H9 (cell line): ENCODE measurements at regions not wholly inside any gene's neighbourhood (a gene's known extent, or its start where the extent isn't known, plus 50 kb on each side); places are given as distances from the start of the nearest gene placed in this dataset.

Experiments
- DNase-seq: peaks from one replicate; pipeline ENCODE4 v3.0.0-alpha.2; 2017
- H2AFZ ChIP-seq: one replicate; pipeline ENCODE4 v1.6.1; 2013; ENCODE audit warnings: mild to moderate bottlenecking, low read length, control low read depth, moderate library complexity
- H2AK5ac ChIP-seq: 2 replicates; pipeline ENCODE4 v1.6.1; 2013; ENCODE audit warnings: low read length, control low read depth, mixed read lengths; ENCODE audit not compliant: insufficient read length
- H2BK120ac ChIP-seq: one replicate; pipeline ENCODE4 v1.6.1; 2013; ENCODE audit warnings: low read depth, mild to moderate bottlenecking, low read length, control low read depth, inconsistent platforms; ENCODE audit not compliant: poor library complexity, severe bottlenecking
- H2BK12ac ChIP-seq: 2 replicates; pipeline ENCODE4 v1.6.1; 2013; ENCODE audit warnings: low read length, control low read depth, mixed read lengths, low read depth; ENCODE audit not compliant: insufficient read length
- H2BK15ac ChIP-seq: 2 replicates; pipeline ENCODE4 v1.6.1; 2013; ENCODE audit warnings: low read depth, low read length, control low read depth
- H2BK20ac ChIP-seq: one replicate; pipeline ENCODE4 v1.6.1; 2013; ENCODE audit warnings: low read depth, mild to moderate bottlenecking, low read length, control low read depth, inconsistent platforms; ENCODE audit not compliant: poor library complexity, severe bottlenecking
- H2BK5ac ChIP-seq: 2 replicates; pipeline ENCODE4 v1.6.1; 2013; ENCODE audit warnings: low read length, control low read depth, mixed read lengths; ENCODE audit not compliant: insufficient read length
- H3K14ac ChIP-seq: 2 replicates; pipeline ENCODE4 v1.6.1; 2013; ENCODE audit warnings: low read length, control low read depth; ENCODE audit not compliant: insufficient read depth
- H3K18ac ChIP-seq: 2 replicates; pipeline ENCODE4 v1.6.1; 2013; ENCODE audit warnings: low read depth, mild to moderate bottlenecking, mixed read lengths, low read length, control low read depth; ENCODE audit not compliant: insufficient read length
- H3K23ac ChIP-seq: 2 replicates; pipeline ENCODE4 v1.6.1; 2013; ENCODE audit warnings: low read length, control low read depth, mixed read lengths, low read depth; ENCODE audit not compliant: insufficient read length
- H3K23me2 ChIP-seq: 2 replicates; pipeline ENCODE4 v1.6.1; 2013; ENCODE audit warnings: low read depth, mild to moderate bottlenecking, mixed read lengths, low read length, control low read depth; ENCODE audit not compliant: insufficient read length, poor library complexity, severe bottlenecking
- H3K27ac ChIP-seq: 2 replicates; pipeline ENCODE4 v1.5.1; 2013; ENCODE audit warnings: low read length, control low read depth, mixed read lengths, low read depth; ENCODE audit not compliant: insufficient read length
- H3K27me3 ChIP-seq: 2 replicates; pipeline ENCODE4 v1.6.1; 2013; ENCODE audit warnings: low read length, control low read depth, inconsistent platforms; ENCODE audit not compliant: insufficient read depth
- H3K4ac ChIP-seq: 2 replicates; pipeline ENCODE4 v1.6.1; 2013; ENCODE audit warnings: low read depth, mild to moderate bottlenecking, control low read depth, inconsistent platforms, low read length, moderate library complexity
- H3K4me1 ChIP-seq: 2 replicates; pipeline ENCODE4 v1.6.1; 2013; ENCODE audit warnings: low read length, control low read depth, inconsistent platforms; ENCODE audit not compliant: insufficient read depth
- H3K4me2 ChIP-seq: 2 replicates; pipeline ENCODE4 v1.6.1; 2013; ENCODE audit warnings: low read length, control low read depth, mixed read lengths; ENCODE audit not compliant: insufficient read length, insufficient read depth
- H3K56ac ChIP-seq: 2 replicates; pipeline ENCODE4 v1.6.1; 2013; ENCODE audit warnings: low read depth, mild to moderate bottlenecking, mixed read lengths, low read length, control low read depth; ENCODE audit not compliant: insufficient read length
- H3K79me1 ChIP-seq: 2 replicates; pipeline ENCODE4 v1.6.1; 2013; ENCODE audit warnings: low read depth, mild to moderate bottlenecking, moderate library complexity, low read length, control low read depth, inconsistent platforms; ENCODE audit not compliant: insufficient read depth, poor library complexity, severe bottlenecking
- H3K79me2 ChIP-seq: 2 replicates; pipeline ENCODE4 v1.6.1; 2013; ENCODE audit warnings: low read length, control low read depth, inconsistent platforms; ENCODE audit not compliant: insufficient read depth
- H3K9ac ChIP-seq: 2 replicates; pipeline ENCODE4 v1.6.1; 2013; ENCODE audit warnings: low read length, control low read depth, mixed read lengths; ENCODE audit not compliant: insufficient read length; ENCODE audit errors: extremely low read depth
- H3K9me3 ChIP-seq: one replicate; pipeline ENCODE4 v1.6.1; 2013; ENCODE audit warnings: low read depth, low read length, inconsistent platforms; ENCODE audit not compliant: control insufficient read depth
- H3T11ph ChIP-seq: one replicate; pipeline ENCODE4 v1.6.1; 2013; ENCODE audit warnings: mild to moderate bottlenecking, low read length, control low read depth, inconsistent platforms
- H4K20me1 ChIP-seq: one replicate; pipeline ENCODE4 v1.6.1; 2013; ENCODE audit not compliant: control insufficient read depth, insufficient read length, insufficient read depth
- H4K5ac ChIP-seq: 2 replicates; pipeline ENCODE4 v1.6.1; 2013; ENCODE audit warnings: low read depth, mild to moderate bottlenecking, mixed read lengths, low read length, control low read depth; ENCODE audit not compliant: insufficient read length
- H4K8ac ChIP-seq: replicated peaks from 2 replicates; pipeline ENCODE4 v1.6.1; 2013; ENCODE audit warnings: low read length, control low read depth, mixed read lengths, low read depth; ENCODE audit not compliant: insufficient read length
- H4K91ac ChIP-seq: 2 replicates; pipeline ENCODE4 v1.6.1; 2013; ENCODE audit warnings: low read depth, mild to moderate bottlenecking, moderate library complexity, mixed read lengths, low read length, control low read depth; ENCODE audit not compliant: insufficient read length
- H3K27ac Mint-ChIP-seq, 3 experiments: 2 replicates in 2 of 3; 3 replicates in 1 of 3; pipeline ENCODE4 v1.8.0; 2020 to 2021; ENCODE audit warnings: mixed read lengths in 3 of 3, mild to moderate bottlenecking in 1 of 3, moderate library complexity in 1 of 3
- H3K27me3 Mint-ChIP-seq: 2 replicates; pipeline ENCODE4 v1.8.0; 2021; ENCODE audit warnings: low read depth, mild to moderate bottlenecking, moderate library complexity, mixed read lengths
- H3K36me3 Mint-ChIP-seq, 3 experiments: 2 replicates in 2 of 3; 3 replicates in 1 of 3; pipeline ENCODE4 v1.8.0; 2020 to 2021; ENCODE audit warnings: low read depth in 3 of 3, mixed read lengths in 3 of 3; ENCODE audit not compliant: insufficient read depth in 1 of 3
- H3K4me1 Mint-ChIP-seq, 2 experiments: 2 replicates each; pipeline ENCODE4 v1.8.0; 2020; ENCODE audit warnings: mixed read lengths in 2 of 2
- H3K4me3 Mint-ChIP-seq, 2 experiments: 2 replicates in 1 of 2; 3 replicates in 1 of 2; pipeline ENCODE4 v1.8.0; 2020 to 2021; ENCODE audit warnings: mild to moderate bottlenecking in 2 of 2, mixed read lengths in 2 of 2, moderate library complexity in 1 of 2
- H3K9me3 Mint-ChIP-seq, 2 experiments: 2 replicates in 1 of 2; 3 replicates in 1 of 2; pipeline ENCODE4 v1.8.0; 2020; ENCODE audit warnings: mild to moderate bottlenecking in 2 of 2, mixed read lengths in 2 of 2, moderate library complexity in 1 of 2
- CTCF ChIP-seq: fragments of 200-600 bp; sonication (generic); conservative IDR thresholded peaks from 3 replicates; pipeline ENCODE4 v1.8.0; 2021; ENCODE audit warnings: antibody characterized with exemption, mild to moderate bottlenecking
- WGBS: extraction: QIAGEN DNeasy Blood & Tissue Kit; methylation state at CpG from one replicate; pipeline ENCODE4 v1.1.7; 2013; ENCODE audit warnings: missing lambda C conversion rate, low lambda C conversion rate, mixed read lengths; ENCODE audit not compliant: insufficient read length; ENCODE audit errors: extremely low coverage; 5-methylcytosine and 5-hydroxymethylcytosine counted together

GRCh38 chr5:2423634-2424033 is 327.8 kb downstream of the IRX2 start:
- Histone ChIP-seq H3K4ac (no peak overlapping the region), H3K23ac (no peak overlapping the region), H3T11ph (no peak overlapping the region), H2AFZ (no peak overlapping the region), H3K79me2 (no peaks in the 10 kb centered on the region), H2BK15ac (no peak overlapping the region), H3K4me1 (no peaks in the 10 kb centered on the region), H3K79me1 (no peaks in the 10 kb centered on the region), H3K14ac (no peak overlapping the region), H2BK12ac (no peak overlapping the region), H3K9ac (no peak overlapping the region), H4K5ac (no peak overlapping the region), H3K18ac (no peak overlapping the region), H3K27me3 (no peaks in the 10 kb centered on the region), H3K9me3 (no peaks in the 10 kb centered on the region), H2BK120ac (no peak overlapping the region), H4K20me1 (no peaks in the 10 kb centered on the region), H3K23me2 (no peaks in the 10 kb centered on the region), H2BK5ac (no peak overlapping the region), H2BK20ac (no peak overlapping the region), H3K56ac (no peak overlapping the region), H2AK5ac (no peak overlapping the region), H4K8ac (no peak overlapping the region), H3K27ac (no peak overlapping the region), H3K4me2 (no peak overlapping the region), H4K91ac (no peak overlapping the region)
- no peak for TF ChIP-seq CTCF
- Mint-ChIP-seq H3K27ac (no peak overlapping the region), H3K27me3 (no peaks in the 10 kb centered on the region; the same call in 1 of the 2 replicates), H3K9me3 (peaks cover 29 to 37% of the 10 kb centered on the region in 2 experiments), H3K4me3 (no peak overlapping the region), H3K4me1 (no peaks in the 10 kb centered on the region), H3K36me3 (peaks cover 3 to 4% (median 3%) of the 10 kb centered on the region in 3 experiments; a peak in 4 of 7 replicates)
- no peak for DNase-seq
- no CpG with 5 or more reads among the region's 2 CpGs for WGBS
